ENCODE measurements at regions not wholly inside any gene's neighbourhood (a gene's known extent, or its start where the extent isn't known, plus 50 kb on each side); places are given as distances from the start of the nearest gene placed in this dataset.

- no peak for DNase-seq
These were observed 305.0 kb downstream of the ZNF536 start for GRCh38 chr19:30676990-30677679.

- no peak for DNase-seq
These were observed 302.9 kb downstream of the ZNF536 start for GRCh38 chr19:30675086-30675485.

- DNase-seq = no peak
These were observed 302.5 kb downstream of the ZNF536 start for GRCh38 chr19:30674656-30675055.

GRCh38 chr19:30673336-30673735 lies 301.2 kb downstream of the ZNF536 start:
- no peak for DNase-seq

- no peak for DNase-seq
These were observed 300.7 kb downstream of the ZNF536 start for GRCh38 chr19:30672926-30673325.

GRCh38 chr19:30671622-30672051 lies 299.5 kb downstream of the ZNF536 start:
- no peak for DNase-seq

- DNase-seq = no peak
These were observed 299.1 kb downstream of the ZNF536 start for GRCh38 chr19:30671367-30671619.

GRCh38 chr19:30670562-30671366 lies 298.6 kb downstream of the ZNF536 start:
- DNase-seq = no peak

- no peak for DNase-seq
These were observed 297.8 kb downstream of the ZNF536 start for GRCh38 chr19:30670011-30670329.

GRCh38 chr19:30669329-30670010 lies 297.3 kb downstream of the ZNF536 start:
- DNase-seq = peak; percentile 33 to 47

- no peak for DNase-seq
These were observed 296.5 kb downstream of the ZNF536 start for GRCh38 chr19:30668521-30669155.

GRCh38 chr19:30667746-30668145 lies 295.6 kb downstream of the ZNF536 start:
- no peak for DNase-seq

- DNase-seq = no peak
These were observed 295.0 kb downstream of the ZNF536 start for GRCh38 chr19:30667227-30667626.

GRCh38 chr19:30666301-30666803 lies 294.2 kb downstream of the ZNF536 start:
- peak; percentile 7 to 22 for DNase-seq

- no peak for DNase-seq
These were observed 293.3 kb downstream of the ZNF536 start for GRCh38 chr19:30665449-30665848.

GRCh38 chr19:30663611-30664174 lies 291.5 kb downstream of the ZNF536 start:
- no peak for DNase-seq

GRCh38 chr19:30662211-30662861 lies 290.2 kb downstream of the ZNF536 start:
- DNase-seq = no peak

- no peak for DNase-seq
These were observed 287.5 kb downstream of the ZNF536 start for GRCh38 chr19:30659638-30660037.

- no peak for DNase-seq
These were observed 284.4 kb downstream of the ZNF536 start for GRCh38 chr19:30656520-30657100.

- no peak for DNase-seq
These were observed 281.6 kb downstream of the ZNF536 start for GRCh38 chr19:30653646-30654386.

GRCh38 chr19:30652751-30653150 lies 280.6 kb downstream of the ZNF536 start:
- no peak for DNase-seq
